Astrocyte of the spinal cord (primary cell): ENCODE measurements at regions not wholly inside any gene's neighbourhood (a gene's known extent, or its start where the extent isn't known, plus 50 kb on each side); places are given as distances from the start of the nearest gene placed in this dataset.

Source experiments
- DNase-seq: peaks from one replicate; pipeline ENCODE4 v3.0.0; 2011; ENCODE audit warnings: low read depth, low spot score
- H3K4me3 ChIP-seq: 2 replicates; pipeline ENCODE4 v1.5.1; 2011; ENCODE audit warnings: low read depth, mild to moderate bottlenecking, low read length, moderate library complexity
- CTCF ChIP-seq: IDR thresholded peaks from 2 replicates; pipeline ENCODE4 v1.5.1; 2012; ENCODE audit warnings: low read depth, mild to moderate bottlenecking, low read length, inconsistent platforms
- in situ Hi-C: cut with HindIII; loops from 2 replicates; pipeline ENCODE4 v1.10.0; 2017; ENCODE audit warnings: low sequenced_read_pairs

- in situ Hi-C loops, result no loop called here
- TF ChIP-seq CTCF, result no peak
- no peak for DNase-seq
- no peak overlapping the region for H3K4me3 ChIP-seq
Measured at GRCh38 chr12:67151886-67152285, 117.3 kb upstream of the CAND1 start.

GRCh38 chr12:67152451-67152850, 116.7 kb upstream of the CAND1 start:
- no peak overlapping the region for H3K4me3 ChIP-seq
- no peak for TF ChIP-seq CTCF
- DNase-seq, result no peak
- in situ Hi-C loops, result no loop called here

- no peak overlapping the region for H3K4me3 ChIP-seq
- in situ Hi-C loops, result no loop called here
- TF ChIP-seq CTCF, result no peak
- DNase-seq, result no peak
Measured at GRCh38 chr12:67154901-67155300, 114.3 kb upstream of the CAND1 start.

- no peak for TF ChIP-seq CTCF
- DNase-seq, result peak; percentile 4
- in situ Hi-C loops, result no loop called here
- H3K4me3 ChIP-seq, result no peak overlapping the region
Measured at GRCh38 chr12:67155863-67156262, 113.3 kb upstream of the CAND1 start.

GRCh38 chr12:67161322-67161918, 107.7 kb upstream of the CAND1 start:
- TF ChIP-seq CTCF, result peak; percentile 60
- in situ Hi-C loops, result no loop called here
- peak; percentile 27 for DNase-seq
- no peak overlapping the region for H3K4me3 ChIP-seq

GRCh38 chr12:67173258-67173657, 95.9 kb upstream of the CAND1 start:
- no peak overlapping the region for H3K4me3 ChIP-seq
- DNase-seq, result no peak
- in situ Hi-C loops, result no loop called here
- TF ChIP-seq CTCF, result no peak

- in situ Hi-C loops, result no loop called here
- no peak overlapping the region for H3K4me3 ChIP-seq
- TF ChIP-seq CTCF, result no peak
- DNase-seq, result no peak
Measured at GRCh38 chr12:67182551-67182950, 86.6 kb upstream of the CAND1 start.
